GM12878 (cell line): ENCODE measurements at regions not wholly inside any gene's neighbourhood (a gene's known extent, or its start where the extent isn't known, plus 50 kb on each side); places are given as distances from the start of the nearest gene placed in this dataset.

ENCODE experiments used
- MXI1 ChIP-seq: fragments of 150-350 bp; IDR thresholded peaks from 2 replicates; pipeline ENCODE4 v1.6.1; 2011; ENCODE audit warnings: low read depth, mild to moderate bottlenecking, inconsistent platforms, low read length, improper control_type of control experiment
- NRF1 ChIP-seq: conservative IDR thresholded peaks from 2 replicates; pipeline ENCODE4 v1.6.1; 2011; ENCODE audit warnings: mild to moderate bottlenecking, low read depth, low read length, improper control_type of control experiment
- RAD51 ChIP-seq: fragments of 450-650 bp; IDR thresholded peaks from 2 replicates; pipeline ENCODE4 v1.6.1; 2016; ENCODE audit warnings: moderate library complexity, mild to moderate bottlenecking, inconsistent platforms
- SIN3A ChIP-seq: IDR thresholded peaks from 2 replicates; pipeline ENCODE4 v1.6.1; 2012; ENCODE audit warnings: low read depth, low read length, improper control_type of control experiment
- SMC3 ChIP-seq: IDR thresholded peaks from 2 replicates; pipeline ENCODE4 v1.6.1; 2011; ENCODE audit warnings: low read length, improper control_type of control experiment, borderline replicate concordance
- USF2 ChIP-seq: IDR thresholded peaks from 2 replicates; pipeline ENCODE4 v1.6.1; 2011; ENCODE audit warnings: low read depth, low read length, improper control_type of control experiment, borderline replicate concordance
- TF ChIP-seq, protein P1 (sequence below), 3 experiments: IDR thresholded peaks in 2 of 3; conservative IDR thresholded peaks in 1 of 3; 2 replicates each; pipeline ENCODE4 v1.5.1; 2011; ENCODE audit warnings: low read depth in 3 of 3, low read length in 3 of 3, mild to moderate bottlenecking in 3 of 3, control low read depth in 2 of 3, moderate library complexity in 2 of 3, inconsistent platforms in 1 of 3, mixed read lengths in 1 of 3; ENCODE audit not compliant: control insufficient read depth in 2 of 3, insufficient read depth in 1 of 3; ENCODE audit errors: extremely low read depth in 1 of 3

DNA sequence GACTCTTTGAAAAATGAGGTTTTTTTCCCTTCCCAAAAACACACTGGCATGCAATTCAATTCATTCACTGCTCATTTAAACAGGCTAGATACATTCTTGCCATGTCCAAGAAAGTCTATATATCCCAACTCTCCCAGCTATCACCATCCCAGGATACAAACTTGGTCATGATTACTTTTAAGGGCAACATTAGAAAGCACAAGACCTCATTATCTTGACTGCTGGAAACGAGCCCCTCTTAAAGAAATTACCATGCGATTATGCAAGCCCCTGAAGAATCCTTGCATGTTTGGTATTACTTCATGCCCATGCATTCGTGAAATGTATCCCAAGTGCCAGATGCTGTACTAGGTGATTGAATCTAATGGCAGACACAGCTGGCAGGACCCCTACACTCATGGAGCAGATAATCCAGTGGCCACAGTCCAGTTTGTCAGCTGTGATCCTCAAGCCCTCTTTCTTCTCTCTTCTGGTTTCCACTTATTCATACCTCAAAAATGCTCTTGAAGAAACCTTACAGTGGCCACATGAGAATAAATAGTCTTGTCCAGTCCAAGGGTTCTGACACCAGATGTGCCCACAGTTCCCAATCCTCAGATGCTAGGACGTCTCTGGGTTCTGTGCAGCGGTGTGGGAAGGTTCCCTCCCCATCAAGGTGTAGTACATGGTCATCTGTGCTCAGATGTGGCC lies 103.7 kb upstream of the HABP2 start:
- TF ChIP-seq SMC3 (no peak), NRF1 (no peak), USF2 (no peak), MXI1 (no peak), RAD51 (no peak), SIN3A (no peak)
- TF ChIP-seq, protein P1, sequence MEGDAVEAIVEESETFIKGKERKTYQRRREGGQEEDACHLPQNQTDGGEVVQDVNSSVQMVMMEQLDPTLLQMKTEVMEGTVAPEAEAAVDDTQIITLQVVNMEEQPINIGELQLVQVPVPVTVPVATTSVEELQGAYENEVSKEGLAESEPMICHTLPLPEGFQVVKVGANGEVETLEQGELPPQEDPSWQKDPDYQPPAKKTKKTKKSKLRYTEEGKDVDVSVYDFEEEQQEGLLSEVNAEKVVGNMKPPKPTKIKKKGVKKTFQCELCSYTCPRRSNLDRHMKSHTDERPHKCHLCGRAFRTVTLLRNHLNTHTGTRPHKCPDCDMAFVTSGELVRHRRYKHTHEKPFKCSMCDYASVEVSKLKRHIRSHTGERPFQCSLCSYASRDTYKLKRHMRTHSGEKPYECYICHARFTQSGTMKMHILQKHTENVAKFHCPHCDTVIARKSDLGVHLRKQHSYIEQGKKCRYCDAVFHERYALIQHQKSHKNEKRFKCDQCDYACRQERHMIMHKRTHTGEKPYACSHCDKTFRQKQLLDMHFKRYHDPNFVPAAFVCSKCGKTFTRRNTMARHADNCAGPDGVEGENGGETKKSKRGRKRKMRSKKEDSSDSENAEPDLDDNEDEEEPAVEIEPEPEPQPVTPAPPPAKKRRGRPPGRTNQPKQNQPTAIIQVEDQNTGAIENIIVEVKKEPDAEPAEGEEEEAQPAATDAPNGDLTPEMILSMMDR (IDR thresholded peaks at IDR 0.05 in 2 of 3, conservative IDR thresholded peaks at IDR 0.05 in 1 of 3; ENCODE audit: control insufficient read depth in 2 of 3, extremely low read depth in 1 of 3, insufficient read depth in 1 of 3, low read depth in 3 of 3, low read length in 3 of 3): no peak
